H1 (cell line): ENCODE measurements at regions not wholly inside any gene's neighbourhood (a gene's known extent, or its start where the extent isn't known, plus 50 kb on each side); places are given as distances from the start of the nearest gene placed in this dataset.
"Not testable (repeated sequence)": the region's sequence is repeated elsewhere in the genome, so short reads cannot be mapped to it uniquely, and the experiment has no call there.

ENCODE experiments used
- CBX5 ChIP-seq: fragments of 300-800, 300-1000 bp; sonication (generic); IDR thresholded peaks from 2 replicates; pipeline ENCODE4 v1.7.1; 2016; ENCODE audit warnings: antibody characterized with exemption, low read length, low read depth
- EP300 ChIP-seq, 2 experiments: IDR thresholded peaks; 1 replicate in 1 of 2; 2 replicates in 1 of 2; pipeline ENCODE4 v1.6.1; 2011 to 2012; ENCODE audit warnings: low read depth in 2 of 2, low read length in 2 of 2, mild to moderate bottlenecking in 2 of 2, borderline replicate concordance in 1 of 2, inconsistent platforms in 1 of 2, moderate library complexity in 1 of 2
- EZH2 ChIP-seq: fragments of 200-600 bp; sonication (generic); IDR thresholded peaks from 2 replicates; pipeline ENCODE4 v1.7.1; 2012; ENCODE audit warnings: low read depth, mild to moderate bottlenecking, moderate library complexity, low read length, inconsistent platforms; ENCODE audit not compliant: severe bottlenecking
- JUND ChIP-seq: IDR thresholded peaks from 2 replicates; pipeline ENCODE4 v1.6.1; 2011; ENCODE audit warnings: mild to moderate bottlenecking, improper control_type of control experiment, low read length
- PHF8 ChIP-seq: fragments of 200-600 bp; sonication (generic); conservative IDR thresholded peaks from 2 replicates; pipeline ENCODE4 v1.7.1; 2012; ENCODE audit warnings: low read depth, mild to moderate bottlenecking, inconsistent platforms, low read length, moderate library complexity
- POLR2A ChIP-seq, 2 experiments: IDR thresholded peaks; 1 replicate in 1 of 2; 2 replicates in 1 of 2; pipeline ENCODE4 v1.6.1; 2011; ENCODE audit warnings: low read depth in 2 of 2, low read length in 2 of 2, mild to moderate bottlenecking in 2 of 2; ENCODE audit errors: control extremely low read depth in 1 of 2
- POLR2AphosphoS5 ChIP-seq: IDR thresholded peaks from 2 replicates; pipeline ENCODE4 v1.6.1; 2011; ENCODE audit warnings: low read depth, low read length
- SIN3A ChIP-seq, 2 experiments: IDR thresholded peaks in 1 of 2; conservative IDR thresholded peaks in 1 of 2; 2 replicates each; pipeline ENCODE4 v1.6.1; 2011 to 2012; ENCODE audit warnings: low read length in 2 of 2, improper control_type of control experiment in 1 of 2, low read depth in 1 of 2, mild to moderate bottlenecking in 1 of 2
- SP2 ChIP-seq: IDR thresholded peaks from 2 replicates; pipeline ENCODE4 v1.6.1; 2012; ENCODE audit warnings: mild to moderate bottlenecking, low read length, inconsistent platforms
- SP4 ChIP-seq: IDR thresholded peaks from 2 replicates; pipeline ENCODE4 v1.6.1; 2012; ENCODE audit warnings: low read length, inconsistent platforms
- TF ChIP-seq, protein P1 (sequence below), 3 experiments: IDR thresholded peaks; 1 replicate in 2 of 3; 2 replicates in 1 of 3; pipeline versions ENCODE4 v1.5.1 to v1.6.1; 2011; ENCODE audit warnings: low read length in 3 of 3, mild to moderate bottlenecking in 3 of 3, inconsistent platforms in 2 of 3, low read depth in 1 of 3, moderate library complexity in 1 of 3; ENCODE audit not compliant: insufficient read depth in 1 of 3; ENCODE audit errors: control extremely low read depth in 1 of 3
- TF ChIP-seq, protein P2 (sequence below): IDR thresholded peaks from 2 replicates; pipeline ENCODE4 v1.6.1; 2012; ENCODE audit warnings: inconsistent platforms
- TF ChIP-seq, protein P3 (sequence below): IDR thresholded peaks from 2 replicates; pipeline ENCODE4 v1.6.1; 2011; ENCODE audit warnings: low read depth, mild to moderate bottlenecking, low read length; ENCODE audit not compliant: insufficient read depth
- TF ChIP-seq, protein P4 (sequence below): IDR thresholded peaks from 2 replicates; pipeline ENCODE4 v1.6.1; 2012; ENCODE audit warnings: inconsistent platforms

DNA sequence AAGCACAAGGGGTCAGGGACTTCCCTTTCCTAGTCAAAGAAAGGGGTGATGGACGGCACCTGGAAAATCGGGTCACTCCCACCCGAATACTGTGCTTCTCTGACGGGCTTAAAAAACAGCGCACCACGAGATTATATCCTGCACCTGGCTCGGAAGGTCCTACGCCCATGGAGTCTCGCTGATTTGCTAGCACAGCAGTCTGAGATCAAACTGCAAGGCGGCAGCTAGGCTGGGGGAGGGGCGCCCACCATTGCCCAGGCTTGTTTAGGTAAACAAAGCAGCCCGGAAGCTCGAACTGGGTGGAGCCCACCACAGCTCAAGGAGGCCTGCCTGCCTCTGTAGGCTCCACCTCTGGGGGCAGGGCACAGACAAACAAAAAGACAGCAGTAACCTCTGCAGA, 375.5 kb downstream of the SI start:
- TF ChIP-seq, protein P1, sequence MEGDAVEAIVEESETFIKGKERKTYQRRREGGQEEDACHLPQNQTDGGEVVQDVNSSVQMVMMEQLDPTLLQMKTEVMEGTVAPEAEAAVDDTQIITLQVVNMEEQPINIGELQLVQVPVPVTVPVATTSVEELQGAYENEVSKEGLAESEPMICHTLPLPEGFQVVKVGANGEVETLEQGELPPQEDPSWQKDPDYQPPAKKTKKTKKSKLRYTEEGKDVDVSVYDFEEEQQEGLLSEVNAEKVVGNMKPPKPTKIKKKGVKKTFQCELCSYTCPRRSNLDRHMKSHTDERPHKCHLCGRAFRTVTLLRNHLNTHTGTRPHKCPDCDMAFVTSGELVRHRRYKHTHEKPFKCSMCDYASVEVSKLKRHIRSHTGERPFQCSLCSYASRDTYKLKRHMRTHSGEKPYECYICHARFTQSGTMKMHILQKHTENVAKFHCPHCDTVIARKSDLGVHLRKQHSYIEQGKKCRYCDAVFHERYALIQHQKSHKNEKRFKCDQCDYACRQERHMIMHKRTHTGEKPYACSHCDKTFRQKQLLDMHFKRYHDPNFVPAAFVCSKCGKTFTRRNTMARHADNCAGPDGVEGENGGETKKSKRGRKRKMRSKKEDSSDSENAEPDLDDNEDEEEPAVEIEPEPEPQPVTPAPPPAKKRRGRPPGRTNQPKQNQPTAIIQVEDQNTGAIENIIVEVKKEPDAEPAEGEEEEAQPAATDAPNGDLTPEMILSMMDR (IDR thresholded peaks at IDR 0.05; ENCODE audit: control extremely low read depth in 1 of 3, insufficient read depth in 1 of 3, low read depth in 1 of 3, low read length in 3 of 3) = not testable (repeated sequence)
- TF ChIP-seq POLR2A (IDR thresholded peaks at IDR 0.05; ENCODE audit: control extremely low read depth in 1 of 2, low read depth in 2 of 2, low read length in 2 of 2); EP300 (IDR thresholded peaks at IDR 0.05; ENCODE audit: borderline replicate concordance in 1 of 2, low read depth in 2 of 2, low read length in 2 of 2); JUND; PHF8; POLR2AphosphoS5; EZH2; CBX5; SP4; SIN3A (conservative IDR thresholded peaks at IDR 0.05 in 1 of 2, IDR thresholded peaks at IDR 0.05 in 1 of 2; ENCODE audit: low read depth in 1 of 2, low read length in 2 of 2); SP2: not testable (repeated sequence)
- TF ChIP-seq, protein P2, sequence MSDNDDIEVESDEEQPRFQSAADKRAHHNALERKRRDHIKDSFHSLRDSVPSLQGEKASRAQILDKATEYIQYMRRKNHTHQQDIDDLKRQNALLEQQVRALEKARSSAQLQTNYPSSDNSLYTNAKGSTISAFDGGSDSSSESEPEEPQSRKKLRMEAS = not testable (repeated sequence)
- TF ChIP-seq, protein P3, sequence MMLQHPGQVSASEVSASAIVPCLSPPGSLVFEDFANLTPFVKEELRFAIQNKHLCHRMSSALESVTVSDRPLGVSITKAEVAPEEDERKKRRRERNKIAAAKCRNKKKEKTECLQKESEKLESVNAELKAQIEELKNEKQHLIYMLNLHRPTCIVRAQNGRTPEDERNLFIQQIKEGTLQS = not testable (repeated sequence)
- TF ChIP-seq, protein P4, sequence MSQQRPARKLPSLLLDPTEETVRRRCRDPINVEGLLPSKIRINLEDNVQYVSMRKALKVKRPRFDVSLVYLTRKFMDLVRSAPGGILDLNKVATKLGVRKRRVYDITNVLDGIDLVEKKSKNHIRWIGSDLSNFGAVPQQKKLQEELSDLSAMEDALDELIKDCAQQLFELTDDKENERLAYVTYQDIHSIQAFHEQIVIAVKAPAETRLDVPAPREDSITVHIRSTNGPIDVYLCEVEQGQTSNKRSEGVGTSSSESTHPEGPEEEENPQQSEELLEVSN = not testable (repeated sequence)
